IPS DF 6.9 (cell line): ENCODE measurements at regions not wholly inside any gene's neighbourhood (a gene's known extent, or its start where the extent isn't known, plus 50 kb on each side); places are given as distances from the start of the nearest gene placed in this dataset.
"Not testable (repeated sequence)": the region's sequence is repeated elsewhere in the genome, so short reads cannot be mapped to it uniquely, and the experiment has no call there.

ENCODE experiments used
- DNase-seq: peaks from one replicate; pipeline ENCODE4 v3.0.0-alpha.2; 2013; ENCODE audit warnings: low read depth, low spot score
- H3K27ac ChIP-seq: one replicate; pipeline ENCODE4 v1.5.1; 2013; ENCODE audit warnings: low read length, control low read depth
- H3K27me3 ChIP-seq: 2 replicates; pipeline ENCODE4 v1.6.1; 2013; ENCODE audit warnings: mild to moderate bottlenecking, low read length; ENCODE audit not compliant: control insufficient read depth, insufficient read depth
- H3K36me3 ChIP-seq: 2 replicates; pipeline ENCODE4 v1.6.1; 2013; ENCODE audit warnings: low read length; ENCODE audit not compliant: control insufficient read depth, insufficient read depth
- H3K4me1 ChIP-seq: 2 replicates; pipeline ENCODE4 v1.6.1; 2013; ENCODE audit warnings: low read length; ENCODE audit not compliant: control insufficient read depth, insufficient read depth
- H3K4me3 ChIP-seq: 2 replicates; pipeline ENCODE4 v1.5.1; 2013; ENCODE audit warnings: mild to moderate bottlenecking, low read length
- H3K9me3 ChIP-seq: 2 replicates; pipeline ENCODE4 v1.6.1; 2013; ENCODE audit warnings: low read length, inconsistent platforms; ENCODE audit not compliant: control insufficient read depth, insufficient read depth
- WGBS: extraction: QIAGEN DNeasy Blood & Tissue Kit; methylation state at CpG from one replicate; pipeline ENCODE4 v1.1.7; 2013; ENCODE audit warnings: mixed read lengths, missing lambda C conversion rate; ENCODE audit not compliant: insufficient read length, insufficient coverage; 5-methylcytosine and 5-hydroxymethylcytosine counted together

DNA sequence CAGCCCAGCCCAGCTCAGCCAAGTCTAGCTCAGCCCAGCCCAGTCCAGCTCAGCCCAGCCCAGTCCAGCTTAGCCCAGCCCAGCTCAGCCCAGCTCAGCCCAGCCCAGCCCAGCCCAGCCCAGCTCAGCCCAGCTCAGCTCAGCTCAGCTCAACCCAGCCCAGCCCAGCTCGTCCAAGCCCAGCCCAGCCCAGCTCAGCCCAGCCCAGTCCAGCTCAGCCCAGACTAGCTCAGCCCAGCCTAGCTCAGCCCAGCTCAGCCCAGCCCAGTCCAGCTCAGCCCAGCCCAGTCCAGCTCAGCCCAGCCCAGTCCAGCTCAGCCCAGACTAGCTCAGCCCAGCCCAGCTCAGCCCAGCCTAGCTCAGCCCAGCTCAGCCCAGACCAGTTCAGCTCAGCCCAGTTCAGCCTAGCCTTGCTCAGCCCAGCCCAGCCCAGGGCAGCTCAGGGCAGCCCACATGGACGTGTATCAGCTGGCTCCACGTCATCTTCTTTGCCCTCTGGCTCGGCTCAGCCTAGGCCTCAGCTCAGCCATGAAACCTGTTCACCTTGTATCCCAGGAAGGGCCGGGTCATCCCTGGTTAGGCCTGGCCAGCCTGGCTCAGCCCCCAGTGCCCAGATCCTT, 185.6 kb downstream of the TMEM121 start:
- H3K36me3 ChIP-seq: no peaks in the 10 kb centered on the region
- no CpG with 5 or more reads among the region's 5 CpGs for WGBS
- H3K9me3 ChIP-seq: peaks cover 13% of the 10 kb centered on the region
- H3K27ac ChIP-seq: no peak overlapping the region
- no peaks in the 10 kb centered on the region; the same call in 1 of the 2 replicates for H3K4me1 ChIP-seq
- no peak for DNase-seq
- no peaks in the 10 kb centered on the region for H3K27me3 ChIP-seq
- no peak overlapping the region for H3K4me3 ChIP-seq

- WGBS: no CpG with 5 or more reads among the region's 18 CpGs
- not testable (repeated sequence) for H3K27me3 ChIP-seq, DNase-seq, H3K36me3 ChIP-seq, H3K4me1 ChIP-seq, H3K4me3 ChIP-seq, H3K27ac ChIP-seq
- H3K9me3 ChIP-seq: peaks cover 11% of the 10 kb centered on the region
Measured at GRCh38 chr14:105712670-105713069, 186.3 kb downstream of the TMEM121 start.

DNA sequence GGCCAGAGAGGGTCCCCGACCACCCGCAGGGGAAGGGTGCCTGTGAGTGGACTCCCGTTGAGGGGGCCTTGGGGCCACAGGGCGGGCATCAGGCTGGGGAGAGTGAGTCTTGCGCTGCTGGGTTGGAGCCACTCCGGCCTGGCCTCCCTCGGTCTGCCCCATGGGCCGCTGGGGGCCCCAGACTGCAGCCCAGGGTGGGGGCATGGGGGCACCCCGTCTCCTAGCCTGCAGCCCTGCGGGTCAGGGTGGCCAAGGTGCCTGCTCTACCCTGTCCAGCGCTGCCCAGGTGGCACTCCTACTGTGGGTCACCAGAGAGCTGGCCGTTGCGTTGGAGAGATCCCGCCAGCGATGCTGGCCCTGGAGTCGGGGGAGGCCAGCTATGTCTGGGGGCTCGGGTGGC, 186.8 kb downstream of the TMEM121 start:
- H3K4me3 ChIP-seq, H3K27me3 ChIP-seq, H3K27ac ChIP-seq, DNase-seq, H3K4me1 ChIP-seq, H3K36me3 ChIP-seq: not testable (repeated sequence)
- WGBS: no CpG with 5 or more reads among the region's 17 CpGs
- peaks cover 10% of the 10 kb centered on the region for H3K9me3 ChIP-seq

DNA sequence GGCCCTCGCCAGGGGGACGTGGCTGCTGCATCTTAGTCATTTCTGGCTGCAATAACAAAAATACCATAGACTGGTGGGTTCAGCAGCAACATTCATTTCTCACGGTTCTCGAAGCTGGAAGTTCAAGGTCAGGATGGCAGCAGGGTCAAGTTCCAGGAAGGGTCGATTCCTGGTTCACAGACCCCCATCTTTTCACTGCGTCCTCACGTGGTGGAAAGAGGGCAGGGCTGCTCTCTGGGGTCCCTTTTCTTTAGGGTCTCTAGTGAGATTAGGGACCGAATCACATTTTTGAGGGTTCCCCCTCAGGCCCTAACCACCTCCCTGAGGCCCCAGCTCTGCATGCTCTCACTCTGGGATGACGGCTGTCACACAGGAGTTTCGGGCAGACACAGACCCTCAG, 187.5 kb downstream of the TMEM121 start:
- not testable (repeated sequence) for H3K9me3 ChIP-seq, H3K4me3 ChIP-seq, DNase-seq, H3K27ac ChIP-seq, H3K4me1 ChIP-seq, H3K36me3 ChIP-seq, H3K27me3 ChIP-seq
- no CpG with 5 or more reads among the region's 10 CpGs for WGBS

DNA sequence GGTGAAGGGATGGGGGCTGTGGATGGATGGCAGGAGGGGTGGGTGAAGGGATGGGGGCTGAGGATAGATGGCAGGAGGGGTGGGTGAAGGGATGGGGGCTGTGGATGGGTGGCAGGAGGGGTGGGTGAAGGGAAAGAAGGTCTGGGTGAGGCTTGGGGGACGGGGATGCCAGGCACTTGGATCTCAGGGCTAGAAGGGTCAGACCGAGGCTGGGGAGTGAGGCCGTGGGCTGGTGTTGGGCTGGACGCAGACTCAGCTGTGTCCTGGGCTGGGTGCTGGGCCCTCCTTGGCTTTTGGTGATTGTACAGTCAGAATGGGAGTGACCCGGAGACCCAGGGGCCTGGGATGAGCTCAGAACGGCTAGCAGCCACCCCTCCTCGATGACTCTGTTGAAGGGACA, 192.4 kb downstream of the TMEM121 start:
- H3K4me1 ChIP-seq, H3K4me3 ChIP-seq, H3K9me3 ChIP-seq, DNase-seq, H3K36me3 ChIP-seq, H3K27ac ChIP-seq, H3K27me3 ChIP-seq: not testable (repeated sequence)
- no CpG with 5 or more reads among the region's 7 CpGs for WGBS

DNA sequence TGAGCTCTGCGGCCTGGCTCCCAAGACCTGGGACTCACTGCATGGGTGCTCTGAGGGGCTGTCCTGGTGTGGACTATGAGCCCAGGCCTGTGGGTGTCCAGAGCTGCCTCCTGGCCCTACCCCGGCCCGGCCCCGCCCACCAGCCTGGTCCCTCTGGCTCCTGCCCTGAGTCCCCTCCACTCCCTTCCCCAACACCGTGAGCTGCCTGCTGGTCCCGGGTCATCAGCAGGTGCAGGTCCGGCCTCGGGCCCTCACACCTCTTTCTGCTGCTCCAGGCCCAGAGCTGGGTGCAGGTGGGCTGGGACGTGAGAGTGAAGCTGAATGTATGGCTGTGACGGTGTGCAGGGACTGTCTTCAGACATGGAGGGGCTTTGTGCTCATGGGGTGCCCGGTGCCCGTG, 193.7 kb downstream of the TMEM121 start:
- not testable (repeated sequence) for H3K36me3 ChIP-seq, H3K4me1 ChIP-seq, H3K4me3 ChIP-seq, H3K27me3 ChIP-seq, H3K9me3 ChIP-seq, DNase-seq, H3K27ac ChIP-seq
- WGBS: no CpG with 5 or more reads among the region's 12 CpGs

DNA sequence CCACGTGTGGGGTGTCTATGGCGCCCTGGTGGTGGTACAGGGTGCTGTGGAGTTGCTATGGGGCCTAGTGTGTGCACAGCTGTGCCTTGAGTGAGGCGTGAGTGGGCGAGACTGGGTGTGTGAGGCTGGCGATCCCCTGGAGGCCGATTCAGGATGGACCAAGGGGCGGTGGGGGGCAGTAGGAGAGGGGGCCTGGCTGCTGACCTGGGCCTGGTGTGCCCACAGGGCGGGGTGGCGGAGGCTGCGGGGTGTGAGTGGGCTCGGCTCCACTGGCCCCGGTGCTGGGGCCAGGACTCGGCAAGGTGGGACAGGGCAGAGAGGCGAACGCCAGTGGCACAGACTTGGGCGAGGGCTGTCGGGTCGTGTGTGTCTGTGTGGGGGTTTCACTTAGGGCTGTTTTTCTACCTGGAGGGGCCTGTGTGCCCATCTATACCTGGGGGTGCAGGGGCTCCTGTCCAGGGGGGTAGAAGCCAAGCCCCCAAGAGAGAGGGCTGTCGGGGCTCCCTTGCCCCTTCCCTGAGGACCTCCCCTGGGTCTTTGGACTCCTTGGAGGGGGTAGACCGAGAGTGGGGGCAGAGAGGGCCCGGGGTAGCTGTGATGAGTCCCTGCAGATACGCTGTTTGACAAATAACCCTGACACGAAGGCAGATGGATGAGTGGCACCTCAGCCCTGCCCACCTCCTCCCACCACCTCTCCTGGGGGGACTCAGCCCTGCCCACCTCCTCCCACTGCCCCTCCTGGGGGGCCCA, 194.6 kb downstream of the TMEM121 start:
- H3K4me1 ChIP-seq, DNase-seq, H3K27me3 ChIP-seq, H3K27ac ChIP-seq, H3K36me3 ChIP-seq, H3K9me3 ChIP-seq, H3K4me3 ChIP-seq: not testable (repeated sequence)
- no CpG with 5 or more reads among the region's 23 CpGs for WGBS

DNA sequence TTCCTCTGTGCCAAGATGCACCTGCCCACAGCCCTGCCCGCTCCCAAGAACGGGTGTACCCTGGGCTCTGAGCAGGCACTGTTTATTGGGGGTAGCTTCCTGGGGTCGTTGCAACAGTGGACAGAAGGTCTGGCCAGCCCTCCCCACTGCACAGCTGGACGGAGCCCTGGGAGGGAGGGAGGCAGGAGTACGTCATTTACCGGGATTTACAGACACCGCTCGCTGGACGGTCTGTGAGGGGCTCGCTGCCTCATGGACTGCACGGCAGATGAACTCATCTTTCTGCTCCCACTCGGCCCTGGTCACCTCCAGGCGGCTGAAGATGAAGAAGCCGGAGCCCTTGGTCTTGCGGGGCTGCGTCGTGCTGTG, 195.2 kb downstream of the TMEM121 start:
- not testable (repeated sequence) for H3K27ac ChIP-seq, H3K27me3 ChIP-seq, H3K4me3 ChIP-seq, DNase-seq, H3K4me1 ChIP-seq, H3K36me3 ChIP-seq, H3K9me3 ChIP-seq
- no CpG with 5 or more reads among the region's 17 CpGs for WGBS

- H3K36me3 ChIP-seq, H3K27me3 ChIP-seq, H3K4me3 ChIP-seq, H3K9me3 ChIP-seq, H3K27ac ChIP-seq, H3K4me1 ChIP-seq, DNase-seq: not testable (repeated sequence)
- no CpG with 5 or more reads among the region's 40 CpGs for WGBS
Measured at GRCh38 chr14:105721996-105722709, 195.8 kb downstream of the TMEM121 start.

DNA sequence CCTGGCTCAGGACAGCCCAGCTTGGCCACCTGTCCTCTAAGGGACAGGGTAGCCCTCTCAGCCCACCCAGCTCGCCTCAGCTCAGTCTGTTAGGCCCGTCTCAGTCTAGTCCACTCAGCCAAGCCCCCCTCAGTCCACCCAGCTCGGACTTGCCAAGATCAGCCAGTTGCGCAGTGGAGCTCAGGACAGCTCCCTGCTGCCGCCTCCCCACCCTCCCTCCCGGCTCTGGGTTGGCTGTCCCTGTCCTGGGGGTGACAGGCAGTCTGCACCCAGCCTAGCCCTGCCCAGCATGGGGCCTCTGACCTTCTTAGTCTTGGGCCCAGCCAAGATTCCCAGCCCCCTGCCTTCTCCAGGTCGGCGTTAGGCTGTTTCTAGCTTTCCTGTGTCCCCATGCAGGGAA, 196.9 kb downstream of the TMEM121 start:
- WGBS: no CpG with 5 or more reads among the region's 8 CpGs
- not testable (repeated sequence) for H3K4me1 ChIP-seq, H3K27me3 ChIP-seq, H3K9me3 ChIP-seq, H3K27ac ChIP-seq, DNase-seq, H3K36me3 ChIP-seq, H3K4me3 ChIP-seq
